HepG2 (cell line): ENCODE measurements at regions not wholly inside any gene's neighbourhood (a gene's known extent, or its start where the extent isn't known, plus 50 kb on each side); places are given as distances from the start of the nearest gene placed in this dataset.

Experiments
- ATAC-seq: fragments of 200-7000 bp; cut with Tn5 transposase; 3 replicates; pipeline ENCODE4 v1.9.1; 2020; ENCODE audit warnings: mild to moderate bottlenecking, moderate library complexity
- BruUV-seq: library from RNA; stranded (reverse); fragments of 400-500 nt; replicated peaks from 2 replicates; lab custom pipeline; 2021; lab: Mats Ljungman, UMichigan
- CTCF ChIA-PET: fragments of 300-600 bp; formaldehyde crosslinking; extraction: SDS; loops from one replicate; lab custom pipeline; 2021; ENCODE audit warnings: low total read pairs, inconsistent platforms, low intra/inter-chr PET ratio; lab: Yijun Ruan, JAX
- POLR2A ChIA-PET: fragments of 350-600 bp; sonication (Branson Sonifier 250); formaldehyde crosslinking; loops from one replicate; lab custom pipeline; 2020; ENCODE audit warnings: antibody characterized with exemption, inconsistent platforms; lab: Yijun Ruan, JAX
- DNase-seq: peaks from one replicate; pipeline ENCODE4 v3.0.0-alpha.2; 2015; ENCODE audit warnings: low spot score
- FAIRE-seq: peaks from 3 replicates; lab custom pipeline; 2011; peaks lifted over from hg19 to GRCh38; lab: Jason Lieb, UNC
- H2AFZ ChIP-seq: one replicate; pipeline ENCODE4 v1.6.1; 2011; ENCODE audit warnings: low read length, inconsistent platforms
- H3K27ac ChIP-seq: fragments of 300-600 bp; 3 replicates; pipeline ENCODE4 v1.8.0; 2011; ENCODE audit warnings: mixed run types, mild to moderate bottlenecking, mixed read lengths, low read length, inconsistent platforms; ENCODE audit not compliant: insufficient read depth; ENCODE audit errors: extremely low read length
- H3K27me3 ChIP-seq, 2 experiments: fragments of 200-600 bp in 1 of 2; 2 replicates in 1 of 2; 3 replicates in 1 of 2; pipeline versions ENCODE4 v1.6.0 to v1.8.0; 2011; ENCODE audit warnings: low read length in 2 of 2, mild to moderate bottlenecking in 2 of 2, moderate library complexity in 2 of 2, inconsistent platforms in 1 of 2; ENCODE audit not compliant: insufficient read depth in 2 of 2, control insufficient read depth in 1 of 2
- H3K36me3 ChIP-seq, 2 experiments: fragments of 200-600 bp in 1 of 2; replicated peaks in 1 of 2; 2 replicates in 1 of 2; 3 replicates in 1 of 2; pipeline versions ENCODE4 v1.5.1 to v1.8.0; 2011; ENCODE audit warnings: low read length in 2 of 2, inconsistent platforms in 1 of 2; ENCODE audit not compliant: insufficient read depth in 2 of 2, control insufficient read depth in 1 of 2
- H3K4me1 ChIP-seq: 2 replicates; pipeline ENCODE4 v1.5.1; 2012; ENCODE audit warnings: low read length, inconsistent platforms; ENCODE audit not compliant: insufficient read depth
- H3K4me2 ChIP-seq: 2 replicates; pipeline ENCODE4 v1.6.0; 2011; ENCODE audit warnings: low read depth, low read length, inconsistent platforms
- H3K4me3 ChIP-seq, 3 experiments: fragments of 200-600 bp in 1 of 3; sonication (generic), shearing (Covaris generic) in 1 of 3; replicated peaks in 1 of 3; 2 replicates each; pipeline ENCODE4 v1.5.1; 2011 to 2016; ENCODE audit warnings: low read length in 3 of 3, inconsistent platforms in 2 of 3, low read depth in 2 of 3, mild to moderate bottlenecking in 2 of 3, control low read depth in 1 of 3, mixed read lengths in 1 of 3; ENCODE audit not compliant: insufficient read depth in 1 of 3
- H3K79me2 ChIP-seq: one replicate; pipeline ENCODE4 v1.6.1; 2011; ENCODE audit warnings: low read length, inconsistent platforms; ENCODE audit not compliant: insufficient read depth
- H3K9ac ChIP-seq: 2 replicates; pipeline ENCODE4 v1.6.0; 2011; ENCODE audit warnings: mild to moderate bottlenecking, low read depth, low read length, inconsistent platforms; ENCODE audit not compliant: insufficient read depth
- H3K9me3 ChIP-seq: 2 replicates; pipeline ENCODE4 v1.5.1; 2012; ENCODE audit warnings: mild to moderate bottlenecking, low read length
- H4K20me1 ChIP-seq: 2 replicates; pipeline ENCODE4 v1.6.0; 2011; ENCODE audit warnings: inconsistent platforms, mild to moderate bottlenecking, low read length, moderate library complexity; ENCODE audit not compliant: insufficient read depth
- NFIC ChIP-seq: IDR thresholded peaks from 2 replicates; pipeline ENCODE4 v1.6.1; 2012; ENCODE audit warnings: mild to moderate bottlenecking, low read length, inconsistent platforms
- PTBP1 ChIP-seq: fragments of 200-400 bp; formaldehyde crosslinking; IDR thresholded peaks from 2 replicates; pipeline ENCODE4 v1.6.1; 2018; ENCODE audit warnings: low read length, low read depth; ENCODE audit not compliant: poor library complexity, severe bottlenecking
- RFX3 ChIP-seq: IDR thresholded peaks from 2 replicates; pipeline ENCODE4 v1.6.1; 2016; ENCODE audit warnings: missing biosample characterization, missing genetic modification reagents
- SRF ChIP-seq: IDR thresholded peaks from 2 replicates; pipeline ENCODE4 v1.6.1; 2011; ENCODE audit warnings: mild to moderate bottlenecking, low read depth, low read length, moderate library complexity
- ZBTB26 ChIP-seq: IDR thresholded peaks from 2 replicates; pipeline ENCODE4 v1.6.1; 2016; ENCODE audit warnings: missing compliant biosample characterization, missing genetic modification reagents, borderline replicate concordance
- ZC3H4 ChIP-seq: sonication (generic); formaldehyde crosslinking; IDR thresholded peaks from 2 replicates; pipeline ENCODE4 v1.4.0; 2020; ENCODE audit warnings: missing genetic modification reagents, borderline replicate concordance
- ZFYVE20 ChIP-seq: sonication (generic); formaldehyde crosslinking; IDR thresholded peaks from 2 replicates; pipeline ENCODE4 v1.8.0; 2023; ENCODE audit warnings: low read depth, mild to moderate bottlenecking, moderate library complexity, missing genetic modification reagents, borderline replicate concordance
- ZKSCAN5 ChIP-seq: sonication (generic); formaldehyde crosslinking; IDR thresholded peaks from 2 replicates; pipeline ENCODE4 v1.5.1; 2020; ENCODE audit warnings: mild to moderate bottlenecking, missing genetic modification reagents
- ZNF646 ChIP-seq: sonication (generic); formaldehyde crosslinking; IDR thresholded peaks from 2 replicates; pipeline ENCODE4 v1.9.0; 2021; ENCODE audit warnings: mild to moderate bottlenecking, missing genetic modification reagents
- in situ Hi-C: cut with HindIII; loops from 2 replicates; pipeline ENCODE4 v1.10.0; 2017; ENCODE audit warnings: low pct_unique_long_range_greater_than_20kb; ENCODE audit not compliant: extremely low pct_ligation_motif_present
- intact Hi-C: fragments of 100-400 bp; cut with micrococcal nuclease; formaldehyde crosslinking; loops from one replicate; pipeline ENCODE4 v1.10.0; 2022; ENCODE audit not compliant: unreplicated experiment
- TF ChIP-seq, protein P1 (sequence below): sonication (generic); formaldehyde crosslinking; IDR thresholded peaks from 2 replicates; pipeline ENCODE4 v1.4.0; 2020; ENCODE audit warnings: missing genetic modification reagents, borderline replicate concordance

DNA sequence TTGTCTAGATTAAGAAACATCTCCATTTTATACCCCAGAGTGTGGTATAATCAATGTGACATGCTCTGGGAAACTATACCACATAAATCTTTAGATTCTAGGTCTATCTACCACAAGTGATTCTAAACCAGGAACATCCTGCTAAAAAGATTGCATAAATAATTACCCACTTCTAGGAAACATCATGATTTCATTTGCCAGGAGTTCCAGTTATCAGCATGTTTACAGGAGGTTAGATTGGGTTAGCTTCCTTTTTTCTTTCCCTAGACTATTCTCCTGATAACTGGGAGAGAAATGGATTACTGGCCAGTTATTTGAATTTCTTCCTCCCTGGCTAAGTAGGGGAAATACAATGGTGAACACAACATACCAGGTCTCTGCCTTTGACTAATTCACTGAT is 230.3 kb upstream of the BOD1L1 start:
- no peak overlapping the region for H3K9ac ChIP-seq
- ATAC-seq, result no peak
- ChIA-PET POLR2A (no interaction called here), CTCF (no interaction called here)
- no peak overlapping the region for H2AFZ ChIP-seq
- H3K27me3 ChIP-seq, result no peaks in the 10 kb centered on the region
- no peaks in the 10 kb centered on the region for H4K20me1 ChIP-seq
- no TSS peak for BruUV-seq
- peaks cover 52% of the 10 kb centered on the region for H3K9me3 ChIP-seq
- no peaks in the 10 kb centered on the region for H3K4me1 ChIP-seq
- H3K4me2 ChIP-seq, result no peak overlapping the region
- TF ChIP-seq NFIC (no peak), PTBP1 (no peak), ZC3H4 (CRISPR knock-in tag) (no peak), ZKSCAN5 (no peak), RFX3 (CRISPR knock-in tag) (no peak), ZNF646 (CRISPR knock-in tag) (no peak), ZFYVE20 (CRISPR knock-in tag) (no peak), SRF (no peak), ZBTB26 (CRISPR knock-in tag) (no peak)
- TF ChIP-seq, protein P1, sequence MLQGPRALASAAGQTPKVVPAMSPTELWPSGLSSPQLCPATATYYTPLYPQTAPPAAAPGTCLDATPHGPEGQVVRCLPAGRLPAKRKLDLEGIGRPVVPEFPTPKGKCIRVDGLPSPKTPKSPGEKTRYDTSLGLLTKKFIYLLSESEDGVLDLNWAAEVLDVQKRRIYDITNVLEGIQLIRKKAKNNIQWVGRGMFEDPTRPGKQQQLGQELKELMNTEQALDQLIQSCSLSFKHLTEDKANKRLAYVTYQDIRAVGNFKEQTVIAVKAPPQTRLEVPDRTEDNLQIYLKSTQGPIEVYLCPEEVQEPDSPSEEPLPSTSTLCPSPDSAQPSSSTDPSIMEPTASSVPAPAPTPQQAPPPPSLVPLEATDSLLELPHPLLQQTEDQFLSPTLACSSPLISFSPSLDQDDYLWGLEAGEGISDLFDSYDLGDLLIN (CRISPR knock-in tag), result no peak
- no peak for FAIRE-seq
- intact Hi-C loops, result no loop called here
- in situ Hi-C loops, result no loop called here
- H3K36me3 ChIP-seq, result no peaks in the 10 kb centered on the region
- H3K79me2 ChIP-seq, result no peaks in the 10 kb centered on the region
- H3K4me3 ChIP-seq, result no peak overlapping the region
- no peak for DNase-seq
- H3K27ac ChIP-seq, result no peak overlapping the region
